Kidney (tissue), 13 donors: ENCODE measurements at regions not wholly inside any gene's neighbourhood (a gene's known extent, or its start where the extent isn't known, plus 50 kb on each side); places are given as distances from the start of the nearest gene placed in this dataset.

Source experiments
- DNase-seq, 5 donors: peaks; one replicate each; pipeline ENCODE4 v3.0.0-alpha.2; 2013 to 2020
- FAIRE-seq: peaks from 2 replicates; lab custom pipeline; 2012; peaks lifted over from hg19 to GRCh38; lab: Jason Lieb, UNC
- H3K27ac ChIP-seq, 2 donors: one replicate each; pipeline ENCODE4 v1.7.0; 2013; ENCODE audit warnings: low read depth in 2 of 2, low read length in 2 of 2, inconsistent platforms in 1 of 2
- H3K27me3 ChIP-seq: one replicate; pipeline ENCODE4 v1.7.1; 2013; ENCODE audit warnings: low read length, inconsistent platforms; ENCODE audit not compliant: control insufficient read depth, insufficient read depth
- H3K36me3 ChIP-seq, 3 donors: one replicate each; pipeline versions ENCODE4 v1.7.0 to v1.7.1; 2013; ENCODE audit warnings: low read length in 3 of 3, control low read depth in 1 of 3, inconsistent platforms in 1 of 3; ENCODE audit not compliant: insufficient read depth in 3 of 3, control insufficient read depth in 2 of 3
- H3K4me1 ChIP-seq, 3 donors: one replicate each; pipeline versions ENCODE4 v1.7.0 to v1.7.1; 2013; ENCODE audit warnings: low read length in 3 of 3, inconsistent platforms in 1 of 3, low read depth in 1 of 3; ENCODE audit not compliant: control insufficient read depth in 2 of 3, insufficient read depth in 2 of 3
- H3K4me3 ChIP-seq, 3 donors: one replicate each; pipeline versions ENCODE4 v1.7.0 to v1.8.1; 2013; ENCODE audit warnings: low read length in 3 of 3, control low read depth in 1 of 3, inconsistent platforms in 1 of 3
- H3K9ac ChIP-seq, 3 donors: one replicate each; pipeline versions ENCODE4 v1.7.0 to v1.7.1; 2013; ENCODE audit warnings: low read length in 3 of 3, control low read depth in 1 of 3, inconsistent platforms in 1 of 3
- H3K9me3 ChIP-seq, 3 donors: one replicate each; pipeline versions ENCODE4 v1.7.0 to v1.7.1; 2013; ENCODE audit warnings: low read length in 3 of 3, control low read depth in 1 of 3, inconsistent platforms in 1 of 3; ENCODE audit not compliant: control insufficient read depth in 2 of 3, insufficient read depth in 1 of 3
- CTCF ChIP-seq: IDR thresholded peaks from 3 replicates; pipeline ENCODE4 v1.5.1; 2012; ENCODE audit warnings: mild to moderate bottlenecking, moderate library complexity, borderline replicate concordance; ENCODE audit not compliant: insufficient read depth; ENCODE audit errors: extremely low read depth
- intact Hi-C: fragments of 100-400 bp; cut with DNase I; formaldehyde crosslinking; loops from one replicate; pipeline ENCODE4 v1.11.1; 2022
- donor health status: control.
- donor health status: control.
- donor health status: control.
- donor health status: control.
- donor health status: control.
- donor health status: DM: yes; HTN: yes; CAD: no.
- donor health status: Normal renal cell carcinoma (clear cell type).

- TF ChIP-seq CTCF, result no peak
Observed at GRCh38 chr4:16969696-16970135, 71.3 kb upstream of the LDB2 start.

DNA sequence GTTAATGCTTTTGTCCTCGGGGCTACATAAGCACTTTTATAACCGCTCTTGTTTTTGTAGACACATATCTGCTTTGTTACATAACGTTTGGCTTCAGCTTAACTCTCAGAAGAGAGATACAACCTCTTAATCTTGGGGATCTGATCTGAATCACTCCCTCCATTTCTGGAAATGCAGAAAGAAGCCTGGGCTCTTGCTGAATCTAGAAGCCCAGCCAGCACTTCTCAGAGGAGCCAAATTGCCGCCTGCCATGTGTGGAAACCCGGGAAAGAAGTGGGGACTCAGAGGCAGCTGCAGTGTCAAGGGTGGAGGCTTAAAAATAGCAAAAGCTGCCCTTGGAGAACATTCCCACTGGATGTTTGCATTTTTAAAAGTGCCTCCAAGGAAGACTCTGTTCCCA, 69.3 kb upstream of the LDB2 start:
- Histone ChIP-seq H3K9me3 (no peaks in the 10 kb centered on the region), H3K4me1 (peaks cover 0 to 3% (median 0%) of the 10 kb centered on the region in 3 donors), H3K4me3 (no peak overlapping the region), H3K9ac (no peak overlapping the region), H3K27me3 (no peaks in the 10 kb centered on the region), H3K36me3 (no peaks in the 10 kb centered on the region), H3K27ac (no peak overlapping the region)
- peak in 4 of 5 donors; percentile 14 to 78 (median 52) for DNase-seq
- intact Hi-C loops, result no loop called here
- no peak for FAIRE-seq
- TF ChIP-seq CTCF, result no peak

More at GRCh38 chr4:16969696-16970135, 71.3 kb upstream of the LDB2 start:
- DNase-seq (no peak), FAIRE-seq (no peak)
- Histone ChIP-seq H3K9ac (no peak overlapping the region), H3K4me3 (no peak overlapping the region), H3K27me3 (no peaks in the 10 kb centered on the region), H3K4me1 (peaks cover 0 to 3% (median 0%) of the 10 kb centered on the region in 3 donors), H3K9me3 (no peaks in the 10 kb centered on the region), H3K36me3 (no peaks in the 10 kb centered on the region), H3K27ac (no peak overlapping the region)
- intact Hi-C loops, result no loop called here

GRCh38 chr4:16959305-16959704, 60.9 kb upstream of the LDB2 start:
- Histone ChIP-seq H3K4me3 (no peak overlapping the region), H3K36me3 (no peaks in the 10 kb centered on the region), H3K27ac (no peak overlapping the region), H3K27me3 (no peaks in the 10 kb centered on the region), H3K4me1 (no peaks in the 10 kb centered on the region), H3K9ac (no peak overlapping the region), H3K9me3 (peaks cover 0 to 13% (median 6%) of the 10 kb centered on the region in 3 donors)
- intact Hi-C loops, result no loop called here
- TF ChIP-seq CTCF, result no peak
- DNase-seq (no peak), FAIRE-seq (no peak)
